ENCODE measurements at regions not wholly inside any gene's neighbourhood (a gene's known extent, or its start where the extent isn't known, plus 50 kb on each side); places are given as distances from the start of the nearest gene placed in this dataset.

DNA sequence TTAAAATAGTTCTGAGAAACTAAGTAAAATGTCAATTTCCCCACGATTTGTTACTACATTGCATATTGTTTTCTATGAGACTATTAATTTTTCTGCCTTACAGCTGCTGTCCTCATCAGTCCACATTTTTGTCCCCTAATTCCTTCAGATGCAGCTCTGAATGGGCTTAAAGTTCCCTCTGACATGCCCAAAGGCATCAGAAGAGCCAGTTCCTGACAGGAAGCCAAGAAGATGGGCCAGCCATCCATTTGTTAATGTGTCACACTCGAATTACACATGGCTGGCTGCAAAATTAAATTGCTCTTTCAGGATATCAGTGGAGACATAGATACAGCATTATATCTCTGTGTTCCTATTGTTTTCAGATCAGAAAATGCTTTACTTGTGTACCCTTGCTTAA is 1223.0 kb downstream of the EPHA7 start:
- Histone ChIP-seq H3K4me3 (ENCODE audit: low read depth, low read length) (no peak overlapping the region), H3K27me3 (replicated peaks) (no peaks in the 10 kb centered on the region), H3K36me3 (replicated peaks) (no peaks in the 10 kb centered on the region), H3K27ac (no peak overlapping the region)
- no peak for DNase-seq
- in situ Hi-C loops (cut with HindIII; ENCODE audit: low pct_ligation_motif_present, low sequenced_read_pairs), result no loop called here
- TF ChIP-seq, protein P1, sequence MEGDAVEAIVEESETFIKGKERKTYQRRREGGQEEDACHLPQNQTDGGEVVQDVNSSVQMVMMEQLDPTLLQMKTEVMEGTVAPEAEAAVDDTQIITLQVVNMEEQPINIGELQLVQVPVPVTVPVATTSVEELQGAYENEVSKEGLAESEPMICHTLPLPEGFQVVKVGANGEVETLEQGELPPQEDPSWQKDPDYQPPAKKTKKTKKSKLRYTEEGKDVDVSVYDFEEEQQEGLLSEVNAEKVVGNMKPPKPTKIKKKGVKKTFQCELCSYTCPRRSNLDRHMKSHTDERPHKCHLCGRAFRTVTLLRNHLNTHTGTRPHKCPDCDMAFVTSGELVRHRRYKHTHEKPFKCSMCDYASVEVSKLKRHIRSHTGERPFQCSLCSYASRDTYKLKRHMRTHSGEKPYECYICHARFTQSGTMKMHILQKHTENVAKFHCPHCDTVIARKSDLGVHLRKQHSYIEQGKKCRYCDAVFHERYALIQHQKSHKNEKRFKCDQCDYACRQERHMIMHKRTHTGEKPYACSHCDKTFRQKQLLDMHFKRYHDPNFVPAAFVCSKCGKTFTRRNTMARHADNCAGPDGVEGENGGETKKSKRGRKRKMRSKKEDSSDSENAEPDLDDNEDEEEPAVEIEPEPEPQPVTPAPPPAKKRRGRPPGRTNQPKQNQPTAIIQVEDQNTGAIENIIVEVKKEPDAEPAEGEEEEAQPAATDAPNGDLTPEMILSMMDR (IDR thresholded peaks at IDR 0.05; ENCODE audit: low read depth, low read length, missing control alignments), result no peak

DNA sequence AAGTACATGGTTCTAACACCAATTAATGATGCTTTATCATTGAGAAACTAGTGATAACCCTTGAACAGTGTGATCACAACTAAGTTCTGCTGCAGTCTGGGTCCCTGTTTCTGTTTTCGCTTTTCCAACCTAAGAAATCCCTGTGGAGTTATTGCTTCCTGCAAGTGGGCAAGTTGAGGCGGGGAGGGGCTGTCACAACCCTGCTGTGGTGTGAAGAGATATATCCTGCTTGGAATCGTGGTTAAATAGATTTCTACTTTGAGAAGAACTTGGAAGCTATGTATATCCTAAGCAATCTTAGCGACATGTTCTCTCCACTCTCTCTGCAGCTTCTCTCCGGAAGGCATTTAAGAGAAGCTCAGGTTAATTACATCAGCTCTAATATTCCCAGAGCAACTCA is 1223.6 kb downstream of the EPHA7 start:
- in situ Hi-C loops (cut with HindIII; ENCODE audit: low pct_ligation_motif_present, low sequenced_read_pairs), result no loop called here
- H3K36me3 ChIP-seq (replicated peaks), result no peaks in the 10 kb centered on the region
- H3K27ac ChIP-seq, result no peak overlapping the region
- no peak for DNase-seq
- TF ChIP-seq, protein P1 (IDR thresholded peaks at IDR 0.05; ENCODE audit: low read depth, low read length, missing control alignments), result no peak
- no peak overlapping the region for H3K4me3 ChIP-seq (ENCODE audit: low read depth, low read length)
- no peaks in the 10 kb centered on the region for H3K27me3 ChIP-seq (replicated peaks)

DNA sequence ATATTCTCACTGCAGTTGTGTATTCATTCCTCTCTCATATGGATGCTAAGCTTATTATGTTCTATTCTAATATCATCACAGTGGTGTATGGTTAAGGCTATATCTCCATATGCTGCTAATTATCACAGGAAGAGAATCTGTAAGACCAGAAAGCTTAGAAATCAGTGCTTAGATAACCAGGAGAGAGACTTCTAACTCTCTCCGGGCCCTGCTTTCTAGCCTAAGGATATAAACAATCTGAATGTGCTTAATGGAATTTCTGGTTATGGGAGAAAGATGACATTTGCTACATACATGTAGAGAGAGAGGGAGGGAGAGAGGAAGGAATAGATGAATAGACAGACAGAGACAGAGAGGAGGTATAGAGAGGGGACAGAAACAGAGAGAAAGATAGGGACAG is 1231.3 kb downstream of the EPHA7 start:
- TF ChIP-seq, protein P1 (IDR thresholded peaks at IDR 0.05; ENCODE audit: low read depth, low read length, missing control alignments), result no peak
- DNase-seq, result no peak
- Histone ChIP-seq H3K4me3 (ENCODE audit: low read depth, low read length) (no peak overlapping the region), H3K27me3 (replicated peaks) (no peaks in the 10 kb centered on the region), H3K27ac (no peak overlapping the region), H3K36me3 (replicated peaks) (no peaks in the 10 kb centered on the region)
- in situ Hi-C loops (cut with HindIII; ENCODE audit: low pct_ligation_motif_present, low sequenced_read_pairs), result no loop called here

DNA sequence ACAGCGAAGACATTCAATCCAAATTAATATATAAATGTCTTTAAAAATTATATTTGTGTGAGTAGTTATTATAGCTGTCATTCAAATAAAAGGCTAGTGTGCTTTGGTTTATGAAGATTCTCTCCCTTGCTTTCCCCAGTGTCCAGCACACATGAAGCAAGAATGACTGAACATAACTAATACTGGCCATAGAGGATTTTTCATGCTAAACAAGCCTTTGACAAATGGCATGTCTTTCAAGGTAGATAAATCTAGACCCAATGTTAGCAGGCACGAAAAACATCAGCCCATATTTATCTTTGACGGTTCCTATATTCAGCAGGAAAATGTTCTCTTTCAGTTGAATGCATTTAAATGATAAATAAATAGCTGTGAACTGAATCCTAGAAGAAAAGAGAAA is 1234.4 kb downstream of the EPHA7 start:
- no peak overlapping the region for H3K4me3 ChIP-seq (ENCODE audit: low read depth, low read length)
- no peaks in the 10 kb centered on the region for H3K27me3 ChIP-seq (replicated peaks)
- TF ChIP-seq, protein P1 (IDR thresholded peaks at IDR 0.05; ENCODE audit: low read depth, low read length, missing control alignments), result no peak
- H3K27ac ChIP-seq, result no peak overlapping the region
- in situ Hi-C loops (cut with HindIII; ENCODE audit: low pct_ligation_motif_present, low sequenced_read_pairs), result no loop called here
- no peaks in the 10 kb centered on the region for H3K36me3 ChIP-seq (replicated peaks)
- no peak for DNase-seq

DNA sequence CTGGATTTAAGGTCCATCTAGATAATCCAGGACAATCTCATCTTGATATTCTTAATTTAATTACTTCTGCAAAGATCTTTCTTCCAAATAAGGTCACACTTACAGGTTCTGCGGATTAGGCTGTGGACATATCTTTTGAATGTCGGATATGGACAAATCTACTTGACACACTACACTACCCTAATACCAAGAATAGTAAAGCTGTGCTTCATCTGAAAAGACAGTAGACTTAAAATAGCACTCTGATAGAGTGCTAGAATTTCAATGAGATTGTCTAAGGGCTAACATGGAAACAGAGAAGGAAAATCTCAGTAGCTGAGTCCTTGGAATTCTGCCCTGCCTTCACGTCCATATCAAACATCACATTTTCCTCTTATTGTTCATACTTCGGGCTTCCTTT is 1238.0 kb downstream of the EPHA7 start:
- no peak overlapping the region for H3K27ac ChIP-seq
- in situ Hi-C loops (cut with HindIII; ENCODE audit: low pct_ligation_motif_present, low sequenced_read_pairs), result no loop called here
- H3K27me3 ChIP-seq (replicated peaks), result no peaks in the 10 kb centered on the region
- no peak overlapping the region for H3K4me3 ChIP-seq (ENCODE audit: low read depth, low read length)
- no peak for DNase-seq
- no peaks in the 10 kb centered on the region for H3K36me3 ChIP-seq (replicated peaks)
- TF ChIP-seq, protein P1 (IDR thresholded peaks at IDR 0.05; ENCODE audit: low read depth, low read length, missing control alignments), result no peak

DNA sequence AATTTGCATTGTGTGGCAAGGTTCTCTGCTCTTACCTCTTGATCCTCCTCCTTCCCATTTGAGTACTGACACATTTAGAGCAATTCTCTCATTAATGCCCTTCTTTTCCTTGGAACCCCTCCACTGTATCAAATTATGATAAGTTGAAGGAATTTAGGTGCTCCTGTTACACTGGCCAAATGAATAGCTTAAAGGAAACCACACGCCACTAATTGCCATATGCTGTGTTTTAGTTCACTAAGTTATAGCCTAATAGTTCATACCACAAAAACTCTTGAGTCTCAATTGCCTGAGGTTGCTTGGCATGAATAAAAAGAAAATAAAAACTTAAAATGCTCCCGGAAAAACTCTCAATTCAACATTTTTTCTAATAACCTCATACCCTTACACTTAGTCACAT is 1239.3 kb downstream of the EPHA7 start:
- TF ChIP-seq, protein P1 (IDR thresholded peaks at IDR 0.05; ENCODE audit: low read depth, low read length, missing control alignments), result no peak
- in situ Hi-C loops (cut with HindIII; ENCODE audit: low pct_ligation_motif_present, low sequenced_read_pairs), result no loop called here
- no peak overlapping the region for H3K27ac ChIP-seq
- DNase-seq, result no peak
- H3K36me3 ChIP-seq (replicated peaks), result no peaks in the 10 kb centered on the region
- H3K4me3 ChIP-seq (ENCODE audit: low read depth, low read length), result no peak overlapping the region
- H3K27me3 ChIP-seq (replicated peaks), result no peaks in the 10 kb centered on the region

All from brain microvascular endothelial cell (primary cell).